ENCODE measurements at regions not wholly inside any gene's neighbourhood (a gene's known extent, or its start where the extent isn't known, plus 50 kb on each side); places are given as distances from the start of the nearest gene placed in this dataset.
"Not testable (repeated sequence)": the region's sequence is repeated elsewhere in the genome, so short reads cannot be mapped to it uniquely, and the experiment has no call there.

DNA sequence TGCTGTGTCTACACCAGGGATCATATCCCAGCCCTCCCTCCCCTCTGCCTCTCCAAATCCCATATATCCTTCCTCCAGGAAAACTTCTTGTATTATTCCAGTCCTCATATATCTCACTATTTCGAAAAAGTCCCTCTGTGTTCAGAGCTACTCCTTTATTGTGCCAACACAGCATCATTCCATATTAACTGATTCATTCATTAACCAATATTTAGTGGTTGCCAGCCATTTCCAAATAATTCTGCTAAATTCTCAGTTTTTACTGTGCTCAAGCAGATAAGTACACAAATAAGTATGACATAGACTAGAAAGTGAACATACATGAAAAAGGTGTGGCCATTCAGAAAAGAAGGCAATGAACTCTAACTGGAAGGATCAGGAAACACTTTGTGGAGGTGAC, 241.6 kb upstream of the DUSP10 start:
- TF ChIP-seq, protein P1, sequence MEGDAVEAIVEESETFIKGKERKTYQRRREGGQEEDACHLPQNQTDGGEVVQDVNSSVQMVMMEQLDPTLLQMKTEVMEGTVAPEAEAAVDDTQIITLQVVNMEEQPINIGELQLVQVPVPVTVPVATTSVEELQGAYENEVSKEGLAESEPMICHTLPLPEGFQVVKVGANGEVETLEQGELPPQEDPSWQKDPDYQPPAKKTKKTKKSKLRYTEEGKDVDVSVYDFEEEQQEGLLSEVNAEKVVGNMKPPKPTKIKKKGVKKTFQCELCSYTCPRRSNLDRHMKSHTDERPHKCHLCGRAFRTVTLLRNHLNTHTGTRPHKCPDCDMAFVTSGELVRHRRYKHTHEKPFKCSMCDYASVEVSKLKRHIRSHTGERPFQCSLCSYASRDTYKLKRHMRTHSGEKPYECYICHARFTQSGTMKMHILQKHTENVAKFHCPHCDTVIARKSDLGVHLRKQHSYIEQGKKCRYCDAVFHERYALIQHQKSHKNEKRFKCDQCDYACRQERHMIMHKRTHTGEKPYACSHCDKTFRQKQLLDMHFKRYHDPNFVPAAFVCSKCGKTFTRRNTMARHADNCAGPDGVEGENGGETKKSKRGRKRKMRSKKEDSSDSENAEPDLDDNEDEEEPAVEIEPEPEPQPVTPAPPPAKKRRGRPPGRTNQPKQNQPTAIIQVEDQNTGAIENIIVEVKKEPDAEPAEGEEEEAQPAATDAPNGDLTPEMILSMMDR (IDR thresholded peaks at IDR 0.05; ENCODE audit: borderline replicate concordance, control extremely low read depth, extremely low read depth, insufficient read depth, missing control alignments): no peak
- in situ Hi-C loops (cut with MboI; ENCODE audit: low sequenced_read_pairs, unreplicated experiment): no loop called here
- no peak for DNase-seq (ENCODE audit: low spot score)

GRCh38 chr1:221981461-221981860, 239.6 kb upstream of the DUSP10 start:
- TF ChIP-seq, protein P1 (IDR thresholded peaks at IDR 0.05; ENCODE audit: borderline replicate concordance, control extremely low read depth, extremely low read depth, insufficient read depth, missing control alignments): no peak
- in situ Hi-C loops (cut with MboI; ENCODE audit: low sequenced_read_pairs, unreplicated experiment): no loop called here
- no peak for DNase-seq (ENCODE audit: low spot score)

DNA sequence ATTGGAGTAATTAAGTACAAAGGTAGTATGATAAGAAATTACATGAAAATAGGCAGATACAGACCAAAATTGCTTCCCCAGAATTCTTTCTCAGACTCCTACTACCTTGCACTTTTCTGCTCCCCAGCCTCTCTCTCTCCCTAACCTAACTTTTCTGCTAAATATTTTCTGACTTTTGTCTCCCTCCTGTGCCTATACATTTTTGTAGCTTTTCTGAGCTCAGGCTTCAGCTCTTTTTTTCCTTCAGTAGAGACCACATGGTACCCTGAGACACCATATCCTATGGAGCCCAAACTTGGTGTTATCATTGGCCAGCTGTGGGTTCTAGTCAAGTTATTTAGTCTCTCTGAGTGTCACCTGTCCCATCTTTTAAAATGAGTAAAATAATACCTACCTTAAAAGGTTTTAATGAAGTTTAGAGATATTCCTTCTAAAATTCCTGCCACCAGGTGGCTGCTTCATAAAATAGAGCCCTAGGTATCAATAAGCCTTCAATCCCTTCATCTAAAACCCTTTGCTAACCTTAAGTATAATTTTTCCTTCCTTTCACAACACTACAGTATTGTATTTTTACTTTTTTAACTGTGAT, 237.6 kb upstream of the DUSP10 start:
- in situ Hi-C loops (cut with MboI; ENCODE audit: low sequenced_read_pairs, unreplicated experiment): no loop called here
- TF ChIP-seq, protein P1 (IDR thresholded peaks at IDR 0.05; ENCODE audit: borderline replicate concordance, control extremely low read depth, extremely low read depth, insufficient read depth, missing control alignments): no peak
- DNase-seq (ENCODE audit: low spot score): no peak

DNA sequence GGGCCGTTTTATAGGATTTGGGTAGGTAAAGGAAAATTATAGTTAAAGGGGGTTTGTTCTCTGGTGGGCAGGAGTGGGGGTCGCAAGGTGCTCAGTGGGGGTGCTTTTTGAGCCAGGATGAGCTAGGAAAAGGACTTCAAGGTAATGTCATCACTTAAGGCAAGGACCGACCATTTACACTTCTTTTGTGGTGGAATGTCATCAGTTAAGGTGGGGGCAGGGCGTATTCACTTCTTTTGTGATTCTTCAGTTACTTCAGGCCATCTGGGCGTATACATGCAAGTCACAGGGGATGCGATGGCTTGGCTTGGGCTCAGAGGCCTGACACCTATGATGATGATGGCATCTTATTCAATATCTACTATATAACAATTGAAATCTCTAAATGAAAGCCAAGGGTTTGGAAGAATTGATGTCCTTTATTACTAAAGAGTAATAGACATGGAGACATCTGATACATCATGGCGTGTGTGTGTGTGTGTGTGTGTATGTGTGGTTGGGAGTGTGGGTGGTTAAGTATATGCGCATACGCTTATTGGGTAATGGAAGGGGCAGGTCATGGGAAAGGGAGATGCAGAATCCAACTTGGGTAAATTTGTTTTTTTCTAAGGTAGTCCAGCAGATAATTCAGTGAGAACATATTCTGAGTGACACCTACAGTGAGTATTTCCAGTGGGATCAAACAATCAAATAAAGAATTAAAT, 236.9 kb upstream of the DUSP10 start:
- DNase-seq (ENCODE audit: low spot score); in situ Hi-C loops (cut with MboI; ENCODE audit: low sequenced_read_pairs, unreplicated experiment): not testable (repeated sequence)

GRCh38 chr1:221973787-221974186, 231.9 kb upstream of the DUSP10 start:
- in situ Hi-C loops (cut with MboI; ENCODE audit: low sequenced_read_pairs, unreplicated experiment): not testable (repeated sequence)

GRCh38 chr1:221972276-221973235, 230.7 kb upstream of the DUSP10 start:
- TF ChIP-seq, protein P1 (IDR thresholded peaks at IDR 0.05; ENCODE audit: borderline replicate concordance, control extremely low read depth, extremely low read depth, insufficient read depth, missing control alignments): no peak
- no peak for DNase-seq (ENCODE audit: low spot score)
- in situ Hi-C loops (cut with MboI; ENCODE audit: low sequenced_read_pairs, unreplicated experiment): no loop called here

More at GRCh38 chr1:221973787-221974186, 231.9 kb upstream of the DUSP10 start:
- not testable (repeated sequence) for DNase-seq (ENCODE audit: low spot score)

DNA sequence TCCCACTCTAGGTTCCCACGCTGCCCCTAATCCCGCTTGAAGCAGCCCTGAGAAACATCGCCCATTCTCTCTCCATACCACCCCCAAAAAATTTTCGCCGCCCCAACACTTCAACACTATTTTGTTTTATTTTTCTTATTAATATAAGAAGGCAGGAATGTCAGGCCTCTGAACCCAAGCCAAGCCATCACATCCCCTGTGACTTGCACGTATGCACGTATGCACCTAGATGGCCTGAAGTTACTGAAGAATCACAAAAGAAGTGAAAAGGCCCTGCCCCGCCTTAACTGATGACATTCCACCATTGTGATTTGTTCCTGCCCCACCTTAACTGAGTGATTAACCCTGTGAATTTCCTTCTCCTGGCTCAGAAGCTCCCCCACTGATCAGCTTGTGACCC, 229.1 kb upstream of the DUSP10 start:
- DNase-seq (ENCODE audit: low spot score); in situ Hi-C loops (cut with MboI; ENCODE audit: low sequenced_read_pairs, unreplicated experiment): not testable (repeated sequence)

DNA sequence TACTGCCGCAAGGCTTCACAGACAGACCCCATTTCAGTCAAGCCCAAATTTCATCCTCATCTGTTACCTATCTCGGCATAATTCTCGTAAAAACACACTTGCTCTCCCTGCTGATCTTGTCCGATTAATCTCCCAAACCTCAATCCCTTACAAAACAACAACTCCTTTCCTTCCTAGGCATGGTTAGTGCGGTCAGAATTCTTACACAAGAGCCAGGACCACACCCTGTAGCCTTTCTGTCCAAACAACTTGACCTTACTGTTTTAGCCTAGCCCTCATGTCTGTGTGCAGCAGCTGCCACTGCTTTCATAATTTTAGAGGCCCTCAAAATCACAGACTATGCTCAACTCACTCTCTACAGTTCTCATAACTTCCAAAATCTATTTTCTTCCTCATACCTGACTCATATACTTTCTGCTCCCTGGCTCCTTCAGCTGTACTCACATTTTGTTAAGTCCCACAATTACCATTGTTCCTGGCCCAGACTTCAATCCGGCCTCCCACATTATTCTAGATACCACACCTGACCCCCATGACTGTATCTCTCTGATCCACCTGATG, 227.5 kb upstream of the DUSP10 start:
- in situ Hi-C loops (cut with MboI; ENCODE audit: low sequenced_read_pairs, unreplicated experiment); DNase-seq (ENCODE audit: low spot score): not testable (repeated sequence)

DNA sequence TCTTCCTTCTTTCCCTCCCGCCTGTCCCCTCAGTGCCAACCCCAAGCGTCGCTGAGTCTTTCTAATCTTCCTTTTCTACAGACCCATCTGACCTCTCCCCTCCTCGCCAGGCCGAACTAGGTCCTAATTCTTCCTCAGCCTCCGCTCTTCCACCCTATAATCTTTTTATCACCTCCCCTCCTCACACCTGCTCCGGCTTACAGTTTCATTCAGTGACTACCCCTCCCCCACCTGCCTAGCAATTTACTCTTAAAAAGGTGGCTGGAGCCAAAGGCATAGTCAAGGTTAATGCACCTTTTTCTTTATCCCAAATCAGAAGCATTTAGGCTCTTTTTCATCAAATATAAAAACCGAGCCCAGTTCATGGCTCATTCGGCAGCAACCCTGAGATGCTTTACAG, 225.6 kb upstream of the DUSP10 start:
- in situ Hi-C loops (cut with MboI; ENCODE audit: low sequenced_read_pairs, unreplicated experiment); DNase-seq (ENCODE audit: low spot score): not testable (repeated sequence)

GRCh38 chr1:221966888-221967287, 225.0 kb upstream of the DUSP10 start:
- in situ Hi-C loops (cut with MboI; ENCODE audit: low sequenced_read_pairs, unreplicated experiment); DNase-seq (ENCODE audit: low spot score): not testable (repeated sequence)

- DNase-seq (ENCODE audit: low spot score); in situ Hi-C loops (cut with MboI; ENCODE audit: low sequenced_read_pairs, unreplicated experiment): not testable (repeated sequence)
Measured at GRCh38 chr1:221965891-221966290, 224.0 kb upstream of the DUSP10 start.

Data from GM13976 (cell line).